ENCODE measurements at regions not wholly inside any gene's neighbourhood (a gene's known extent, or its start where the extent isn't known, plus 50 kb on each side); places are given as distances from the start of the nearest gene placed in this dataset.
"Not testable (repeated sequence)": the region's sequence is repeated elsewhere in the genome, so short reads cannot be mapped to it uniquely, and the experiment has no call there.

DNA sequence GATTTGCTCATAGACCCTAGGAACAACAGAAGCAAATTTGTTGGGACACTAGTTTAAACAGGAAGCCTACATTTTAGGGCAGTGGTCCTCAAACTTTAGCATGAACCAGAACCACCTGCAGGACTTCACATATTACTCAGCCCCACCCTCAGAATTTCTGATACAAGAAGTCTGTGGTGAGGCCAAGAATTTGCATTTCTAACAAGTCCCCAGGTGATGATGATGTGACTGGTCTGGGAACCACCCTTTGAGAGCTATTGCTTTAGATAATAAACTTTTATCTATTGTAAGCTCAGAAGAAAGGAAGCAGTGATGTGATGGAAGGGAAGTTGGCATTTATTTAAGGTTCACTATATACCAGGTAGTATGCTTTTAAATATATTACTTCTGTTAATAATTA, 194.0 kb downstream of the FAM181B start:
- intact Hi-C loops (cut with DNase I), result no loop called here
- no peak for DNase-seq

GRCh38 chr11:82536706-82537105, 197.0 kb downstream of the FAM181B start:
- intact Hi-C loops (cut with DNase I), result no loop called here
- no peak for DNase-seq

DNA sequence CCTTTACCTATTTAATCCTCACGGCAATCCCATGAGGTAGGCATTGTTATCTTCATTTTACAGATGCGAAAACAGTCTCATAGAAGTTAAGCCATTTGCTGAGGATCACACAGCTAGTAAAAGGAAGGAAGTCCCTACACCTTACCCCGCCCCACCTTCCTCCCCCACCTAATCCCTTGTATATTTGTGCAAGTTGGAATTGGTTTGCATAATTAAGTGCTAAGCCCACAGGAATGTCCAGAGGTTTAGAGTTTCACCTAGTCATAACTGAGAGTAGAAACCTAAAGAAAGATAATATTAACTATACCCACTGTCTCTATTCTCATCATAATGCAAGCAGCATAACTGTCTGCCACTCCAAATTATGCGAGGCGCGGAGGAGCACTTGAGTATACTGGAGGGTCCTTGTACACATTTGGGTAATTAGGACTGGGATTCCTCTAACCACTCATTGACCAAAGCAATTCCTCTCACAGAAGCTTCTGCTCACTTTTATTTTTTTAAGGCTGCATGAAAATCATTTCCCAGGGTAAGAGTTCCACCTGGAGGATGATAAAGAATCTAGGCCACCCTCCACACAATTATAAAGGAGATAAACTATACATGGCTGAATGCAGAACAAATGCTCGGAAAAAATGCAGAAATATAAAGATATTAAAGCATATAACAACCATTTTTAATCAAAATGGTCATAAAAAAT, 199.9 kb downstream of the FAM181B start:
- intact Hi-C loops (cut with DNase I), result no loop called here
- DNase-seq, result no peak

DNA sequence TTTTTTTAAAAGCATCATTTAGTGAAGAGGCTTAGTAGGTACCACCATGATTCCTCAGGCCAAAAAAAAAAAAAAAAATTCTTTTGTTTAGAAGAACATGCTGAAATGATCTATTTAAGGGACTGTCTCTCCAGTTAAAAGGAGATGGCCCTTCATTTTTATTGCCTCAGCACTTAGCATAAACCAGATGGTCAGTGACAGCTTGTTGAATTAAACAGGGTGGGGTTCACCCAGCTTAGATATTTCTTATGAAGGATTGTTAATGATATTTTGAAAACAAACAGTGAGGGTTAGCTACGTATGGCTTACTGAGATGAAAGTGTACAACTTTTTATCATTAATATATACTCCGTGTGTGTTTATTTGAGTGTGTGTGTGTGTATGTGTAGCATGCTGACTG, 203.7 kb downstream of the FAM181B start:
- no peak for DNase-seq
- intact Hi-C loops (cut with DNase I), result no loop called here

GRCh38 chr11:82527081-82527584, 206.5 kb downstream of the FAM181B start:
- intact Hi-C loops (cut with DNase I), result no loop called here

DNA sequence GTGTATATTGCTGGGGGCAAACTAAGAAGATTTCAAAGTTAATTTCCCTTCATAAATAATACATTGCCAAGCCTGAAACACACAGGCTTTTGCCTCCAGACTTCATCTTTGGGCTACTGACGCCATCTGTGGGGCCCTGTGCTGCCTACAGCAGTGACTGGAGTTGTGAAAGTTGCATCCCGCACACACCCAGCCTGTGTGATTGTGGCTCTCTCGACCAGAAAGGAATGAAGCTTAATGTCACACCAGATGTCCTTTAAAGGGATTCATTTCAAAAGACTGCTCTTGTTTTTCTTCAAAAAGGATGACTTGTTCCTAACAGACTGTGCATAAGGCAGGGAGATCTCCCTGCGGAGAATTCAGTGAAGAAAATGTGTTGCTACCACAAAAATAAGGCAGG, 210.5 kb downstream of the FAM181B start:
- peak; percentile 29 to 91 (median 58) for DNase-seq
- intact Hi-C loops (cut with DNase I), result no loop called here

More at GRCh38 chr11:82527081-82527584, 206.5 kb downstream of the FAM181B start:
- no peak for DNase-seq

DNA sequence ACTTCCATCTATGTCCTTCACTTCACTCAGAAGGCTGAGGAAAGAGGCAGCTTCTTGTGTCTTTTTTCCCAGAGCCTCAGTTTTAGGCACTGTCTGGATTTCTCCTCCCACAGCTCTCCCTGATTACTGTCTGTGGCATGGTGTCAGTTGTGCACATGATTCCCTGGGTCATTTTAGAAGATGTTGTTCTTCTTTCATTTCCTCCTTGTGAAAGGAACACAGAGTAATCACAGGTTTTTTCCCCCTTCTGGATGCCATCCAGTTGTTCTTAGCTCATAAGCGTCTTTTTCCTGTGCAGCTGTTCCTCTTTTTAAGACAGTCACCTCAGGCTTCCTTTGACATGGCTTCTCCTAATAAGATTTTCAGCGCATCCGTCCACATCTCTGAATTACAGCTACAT, 212.2 kb downstream of the FAM181B start:
- intact Hi-C loops (cut with DNase I), result no loop called here
- DNase-seq, result no peak

- no peak for DNase-seq
- intact Hi-C loops (cut with DNase I), result no loop called here
Observed at GRCh38 chr11:82507288-82507687, 226.4 kb downstream of the FAM181B start.

DNA sequence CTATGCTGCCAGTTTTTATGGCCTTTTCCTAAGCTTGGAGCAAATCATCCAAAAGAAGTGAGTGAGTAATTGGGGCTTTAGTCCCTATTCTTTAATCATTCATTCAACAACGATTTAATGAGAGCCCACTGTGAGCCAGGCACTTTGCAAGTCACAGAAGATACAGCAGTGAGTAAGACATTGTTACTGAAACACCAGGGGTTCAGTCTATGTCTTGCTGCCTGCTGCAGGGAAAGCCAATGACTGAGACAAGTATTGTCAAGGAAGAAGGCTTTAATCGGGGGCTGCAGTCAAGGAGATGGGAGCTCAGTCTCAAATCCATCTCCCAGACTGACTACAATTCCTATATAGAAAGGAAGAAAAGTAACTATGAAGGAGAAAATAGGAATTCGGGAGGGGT, 228.3 kb downstream of the FAM181B start:
- intact Hi-C loops (cut with DNase I), result no loop called here

DNA sequence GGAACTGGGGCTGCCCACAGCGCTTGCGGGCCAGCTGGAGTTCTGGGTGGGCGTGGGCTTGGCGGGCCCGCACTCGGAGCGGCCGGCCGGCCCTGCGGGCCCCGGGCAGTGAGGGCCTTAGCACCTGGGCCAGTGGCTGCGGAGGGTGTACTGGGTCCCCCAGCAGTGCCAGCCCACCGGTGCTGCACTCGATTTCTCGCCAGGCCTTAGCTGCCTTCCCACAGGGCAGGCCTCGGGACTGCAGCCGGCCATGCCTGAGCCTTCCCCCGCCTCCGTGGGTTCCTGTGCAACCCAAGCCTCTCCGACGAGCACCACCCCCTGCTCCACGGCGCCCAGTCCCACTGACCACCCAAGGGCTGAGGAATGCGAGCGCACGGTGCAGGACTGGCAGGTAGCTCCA, 232.5 kb downstream of the FAM181B start:
- intact Hi-C loops (cut with DNase I), result not testable (repeated sequence)
- peak in 2 of 10 donors; percentile 67 to 69 for DNase-seq

More for the DNA sequence above, 228.3 kb downstream of the FAM181B start:
- no peak for DNase-seq

- no peak for DNase-seq
- intact Hi-C loops (cut with DNase I), result no loop called here
Observed at GRCh38 chr11:82494988-82495432, 238.7 kb downstream of the FAM181B start.

DNA sequence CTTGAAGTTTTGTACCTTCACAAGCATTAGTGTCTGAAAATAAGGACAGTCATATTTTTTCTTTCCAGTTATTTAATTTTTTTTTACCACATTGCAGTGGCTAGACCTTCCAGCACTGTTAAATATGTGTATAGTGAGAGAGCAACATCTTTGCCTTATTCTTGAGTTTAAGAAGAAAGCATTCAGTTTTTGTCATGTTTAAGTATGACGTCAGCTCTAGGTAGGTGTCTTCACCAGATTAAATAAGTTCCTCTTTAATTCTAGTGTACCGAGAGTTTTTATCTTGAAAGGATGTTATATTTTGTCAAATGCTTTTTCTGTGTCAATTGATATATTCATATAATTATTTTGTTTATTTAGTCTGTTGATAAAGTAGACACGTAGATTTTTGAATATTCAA, 258.8 kb downstream of the FAM181B start:
- DNase-seq, result no peak
- intact Hi-C loops (cut with DNase I), result no loop called here

GRCh38 chr11:82465481-82465880, 268.2 kb downstream of the FAM181B start:
- no peak for DNase-seq
- intact Hi-C loops (cut with DNase I), result no loop called here

DNA sequence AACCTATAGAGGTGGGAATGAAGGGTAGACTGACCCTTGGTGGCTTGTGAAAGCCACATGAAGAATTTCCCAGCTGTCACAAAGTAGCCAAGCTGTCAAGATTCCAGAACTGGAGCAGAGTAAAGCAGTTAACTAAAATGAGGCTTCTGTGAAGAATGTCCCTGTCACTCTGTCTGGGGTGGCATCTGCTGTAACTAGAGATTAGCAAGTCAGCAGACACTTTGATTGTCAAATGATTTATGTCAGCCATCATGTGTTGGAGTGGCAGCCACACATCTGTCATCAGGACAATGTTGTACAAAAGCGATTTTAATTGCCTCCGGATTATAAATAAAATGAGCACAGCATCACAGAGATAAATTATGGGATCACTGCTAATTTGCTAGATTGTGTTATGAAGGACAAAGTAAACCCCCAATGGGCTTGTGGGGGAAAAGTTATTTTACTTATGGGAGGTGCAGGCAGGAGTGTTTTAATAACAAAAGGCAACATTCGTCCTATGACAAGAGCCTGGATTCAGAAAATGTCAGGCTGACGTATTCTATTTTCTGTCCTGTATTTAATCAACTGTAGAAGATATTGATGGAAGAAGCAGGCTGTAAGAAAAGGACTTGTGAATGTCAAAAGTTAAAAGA, 270.9 kb downstream of the FAM181B start:
- no peak for DNase-seq
- intact Hi-C loops (cut with DNase I), result no loop called here

DNA sequence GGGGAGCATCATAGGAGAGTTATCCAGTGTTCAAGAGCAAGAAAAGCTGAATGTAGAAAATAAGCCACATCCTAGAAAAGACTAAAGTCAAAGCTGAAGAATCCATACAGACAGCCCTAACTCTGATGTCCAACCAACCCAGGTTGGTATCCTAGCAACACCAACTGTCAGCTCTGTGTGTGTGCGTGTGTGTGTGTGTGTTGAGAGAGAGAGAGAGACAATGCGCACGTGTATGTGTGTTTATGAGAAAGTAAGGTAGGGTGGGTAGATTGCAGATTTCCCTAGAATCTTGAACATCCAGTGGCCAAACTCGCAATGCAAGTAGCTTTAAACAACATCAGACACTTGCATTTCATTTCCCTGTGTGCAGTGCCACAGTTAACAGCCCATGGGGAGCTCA, 274.9 kb downstream of the FAM181B start:
- DNase-seq, result no peak
- intact Hi-C loops (cut with DNase I), result no loop called here

- DNase-seq, result no peak
- intact Hi-C loops (cut with DNase I), result no loop called here
Observed at GRCh38 chr11:82458147-82458546, 275.5 kb downstream of the FAM181B start.

GRCh38 chr11:82450996-82451395, 282.7 kb downstream of the FAM181B start:
- intact Hi-C loops (cut with DNase I), result no loop called here
- DNase-seq, result no peak

DNA sequence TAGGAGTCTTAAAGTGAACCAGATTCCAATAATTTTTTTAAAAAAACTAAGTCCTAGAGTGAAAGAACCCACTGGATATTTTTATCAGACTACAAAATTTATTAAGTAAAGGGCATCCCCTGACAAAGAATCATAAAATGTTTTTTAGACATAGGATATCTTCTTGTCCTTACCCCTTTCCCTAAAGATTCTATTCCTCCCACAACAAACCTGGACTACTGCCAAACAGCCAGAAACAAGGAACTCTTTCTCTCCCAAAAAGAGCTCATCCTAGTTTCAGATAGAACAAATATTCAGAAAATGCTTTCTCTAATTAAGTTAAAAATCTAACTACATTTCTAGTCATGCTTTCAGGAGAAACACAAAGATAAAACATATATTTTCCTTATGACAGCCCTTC, 327.1 kb downstream of the FAM181B start:
- intact Hi-C loops (cut with DNase I), result no loop called here
- DNase-seq, result no peak

GRCh38 chr11:82405421-82405820, 328.2 kb downstream of the FAM181B start:
- intact Hi-C loops (cut with DNase I), result no loop called here
- DNase-seq, result no peak

GRCh38 chr11:82404981-82405380, 328.7 kb downstream of the FAM181B start:
- no peak for DNase-seq
- intact Hi-C loops (cut with DNase I), result no loop called here

GRCh38 chr11:82403640-82404305, 329.9 kb downstream of the FAM181B start:
- intact Hi-C loops (cut with DNase I), result no loop called here
- peak in 1 of 10 donors; percentile 54 for DNase-seq
